GM18508 (cell line): ENCODE measurements at regions not wholly inside any gene's neighbourhood (a gene's known extent, or its start where the extent isn't known, plus 50 kb on each side); places are given as distances from the start of the nearest gene placed in this dataset.

Experiments
- ATAC-seq: cut with Tn5 transposase; IDR thresholded peaks from one replicate; pipeline ENCODE4 v1.9.1; 2021; ENCODE audit warnings: moderate number of reproducible peaks; ENCODE audit not compliant: insufficient read depth, unreplicated experiment

DNA sequence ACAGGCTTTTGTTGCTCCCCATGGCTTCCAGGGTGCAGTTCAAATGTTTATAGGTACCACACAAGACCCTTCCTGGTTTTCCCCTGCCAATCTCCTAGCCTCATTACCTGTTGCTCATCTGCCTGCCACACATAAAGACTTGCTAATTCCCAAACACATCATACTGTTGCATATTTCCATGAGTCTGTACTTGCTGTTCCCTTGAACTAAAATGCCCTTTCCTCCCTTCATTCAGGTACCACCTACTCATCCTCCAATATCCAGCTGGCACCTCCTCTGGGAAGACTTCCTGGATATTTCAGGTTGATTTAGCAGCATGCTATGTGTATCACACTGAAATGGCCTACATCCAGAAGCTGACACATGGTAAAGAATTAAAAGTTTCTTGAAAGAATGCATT is 206.4 kb upstream of the NFE2L3 start:
- ATAC-seq, result no peak

DNA sequence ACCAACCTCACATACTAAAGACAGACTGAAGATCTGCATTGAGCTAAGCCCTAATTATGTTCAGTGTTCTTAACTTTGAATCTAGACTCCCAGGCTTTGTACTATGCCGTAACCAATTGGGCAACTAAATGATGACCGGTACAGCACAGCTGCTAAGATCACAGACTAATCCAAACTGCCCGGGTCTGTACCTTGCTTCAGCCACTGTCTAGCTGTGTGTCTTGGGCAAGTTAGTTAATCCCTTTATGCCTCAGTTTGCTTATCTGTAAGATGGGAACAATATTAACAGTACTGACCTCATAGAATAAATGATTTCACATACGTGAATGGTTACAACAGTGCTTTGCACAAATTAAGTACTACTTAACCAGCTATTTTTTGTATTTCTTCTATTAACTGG is 205.8 kb upstream of the NFE2L3 start:
- ATAC-seq, result no peak

DNA sequence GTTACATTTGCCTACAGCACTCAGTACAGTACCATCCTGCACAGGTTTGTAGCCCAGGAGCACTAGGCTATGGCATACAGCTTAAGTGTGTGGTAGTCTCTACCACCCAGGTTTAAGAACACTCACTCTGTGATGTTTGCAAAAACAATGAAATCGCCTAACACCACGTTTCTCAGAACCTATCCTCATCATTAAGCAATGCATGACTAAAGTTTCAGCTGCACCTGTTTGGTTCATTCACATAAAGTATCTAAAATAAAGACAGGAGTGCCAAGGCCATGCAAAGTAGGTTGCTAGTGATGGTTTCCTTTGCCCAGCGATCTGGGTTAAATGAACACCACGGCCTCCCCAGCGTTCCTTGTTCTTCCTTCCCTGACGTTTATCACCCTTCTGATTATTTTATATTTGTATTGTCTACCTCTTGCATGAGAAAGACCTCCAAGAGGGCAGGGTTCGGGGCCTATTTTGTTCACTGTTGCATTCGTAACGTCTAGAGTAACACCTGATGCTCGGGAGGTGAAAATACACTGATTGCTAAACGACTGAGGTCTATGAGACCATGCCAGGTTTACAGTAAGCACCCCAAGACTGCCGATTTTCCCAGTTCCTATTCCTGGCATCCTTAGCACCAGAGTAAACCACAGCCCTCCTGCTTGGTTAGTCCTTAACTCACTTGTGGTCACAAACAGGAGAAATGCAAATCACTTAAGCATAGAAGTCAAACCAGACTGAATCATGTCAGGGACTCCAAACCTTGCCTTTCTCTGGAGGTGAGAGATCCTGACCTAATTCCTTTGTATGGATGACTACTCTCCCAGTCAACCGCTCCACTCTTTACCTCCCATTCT is 204.1 kb upstream of the NFE2L3 start:
- ATAC-seq, result no peak

DNA sequence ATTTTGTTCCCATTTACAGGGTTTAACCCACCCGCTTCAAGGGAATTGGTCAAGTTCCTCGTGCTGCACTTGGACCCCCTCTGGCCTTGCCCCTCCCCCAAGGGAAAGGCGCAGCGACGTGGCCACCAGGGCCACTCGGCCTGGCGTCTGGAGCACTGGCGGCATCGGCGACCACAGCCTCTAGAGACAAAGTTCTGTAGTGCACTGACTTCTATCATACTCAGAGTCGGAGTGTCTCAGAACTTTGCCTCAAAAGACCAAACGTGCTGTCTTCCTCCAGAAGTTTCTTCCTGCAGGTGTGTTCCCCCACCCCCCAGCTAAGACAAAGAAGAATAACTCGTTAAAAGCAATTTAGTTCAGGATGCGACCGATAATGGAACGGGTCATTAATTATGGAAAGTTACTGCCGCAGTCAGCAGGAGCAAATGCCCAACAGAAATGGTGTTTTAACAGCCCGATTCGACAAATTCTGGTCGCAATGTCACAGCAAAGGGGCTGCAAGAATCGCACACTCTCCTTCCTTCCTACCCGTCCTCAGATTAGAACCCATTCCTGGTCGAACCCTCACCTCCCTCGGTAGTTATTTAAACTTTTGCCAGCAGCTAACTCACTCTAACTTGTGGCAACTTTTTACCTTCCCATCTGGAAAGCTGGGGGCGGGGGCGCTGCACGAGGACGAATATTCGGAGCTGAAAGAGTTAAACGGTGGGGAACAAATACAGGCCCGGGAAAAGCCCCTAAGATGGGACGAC is 202.1 kb upstream of the NFE2L3 start:
- ATAC-seq, result no peak

DNA sequence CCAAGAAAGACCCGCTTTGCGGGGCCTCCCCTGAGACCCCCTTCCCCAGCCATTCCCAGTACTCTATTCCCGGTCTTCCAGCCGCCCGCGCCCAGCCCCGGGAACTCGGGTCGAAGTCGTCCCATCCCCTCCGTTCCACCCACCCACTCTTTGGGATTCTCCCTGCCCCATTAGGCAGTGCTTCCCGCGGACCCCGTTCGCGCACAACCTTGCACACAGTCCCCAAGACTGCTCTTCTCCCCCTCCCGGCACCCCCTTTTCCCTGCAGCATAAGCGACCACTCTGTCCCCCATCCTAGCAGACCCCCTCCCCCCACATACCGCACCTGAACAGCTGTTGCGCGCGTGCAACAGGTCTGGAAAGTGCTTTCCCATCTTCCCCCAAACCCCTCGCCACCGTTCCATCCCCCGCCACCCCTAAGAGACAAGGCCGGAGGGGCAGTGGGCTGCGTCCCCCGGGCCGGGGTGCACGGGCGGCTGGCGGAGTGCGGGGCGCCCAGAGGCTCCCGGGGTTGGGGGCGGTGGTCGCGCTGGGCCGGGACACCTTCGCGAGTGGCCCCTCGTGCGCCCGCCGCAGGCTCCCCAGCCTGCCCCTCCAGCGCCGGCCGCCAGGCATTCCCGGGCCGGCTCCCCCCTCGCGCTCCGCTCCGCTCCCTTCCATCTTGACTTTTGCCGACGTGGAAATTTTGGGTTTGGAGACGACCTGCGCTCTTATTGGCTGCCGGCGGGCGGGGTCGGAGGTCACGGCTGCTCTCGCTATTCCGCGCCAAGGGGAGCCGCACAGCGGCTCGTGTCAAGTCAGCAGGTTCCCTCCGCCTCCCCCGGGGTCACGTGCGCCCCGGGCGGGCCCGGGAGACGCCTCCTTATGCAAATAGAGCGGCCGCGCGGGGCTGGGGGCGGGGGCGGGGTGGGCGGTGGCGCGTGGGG is 201.2 kb upstream of the NFE2L3 start:
- ATAC-seq, result peak; percentile 57

DNA sequence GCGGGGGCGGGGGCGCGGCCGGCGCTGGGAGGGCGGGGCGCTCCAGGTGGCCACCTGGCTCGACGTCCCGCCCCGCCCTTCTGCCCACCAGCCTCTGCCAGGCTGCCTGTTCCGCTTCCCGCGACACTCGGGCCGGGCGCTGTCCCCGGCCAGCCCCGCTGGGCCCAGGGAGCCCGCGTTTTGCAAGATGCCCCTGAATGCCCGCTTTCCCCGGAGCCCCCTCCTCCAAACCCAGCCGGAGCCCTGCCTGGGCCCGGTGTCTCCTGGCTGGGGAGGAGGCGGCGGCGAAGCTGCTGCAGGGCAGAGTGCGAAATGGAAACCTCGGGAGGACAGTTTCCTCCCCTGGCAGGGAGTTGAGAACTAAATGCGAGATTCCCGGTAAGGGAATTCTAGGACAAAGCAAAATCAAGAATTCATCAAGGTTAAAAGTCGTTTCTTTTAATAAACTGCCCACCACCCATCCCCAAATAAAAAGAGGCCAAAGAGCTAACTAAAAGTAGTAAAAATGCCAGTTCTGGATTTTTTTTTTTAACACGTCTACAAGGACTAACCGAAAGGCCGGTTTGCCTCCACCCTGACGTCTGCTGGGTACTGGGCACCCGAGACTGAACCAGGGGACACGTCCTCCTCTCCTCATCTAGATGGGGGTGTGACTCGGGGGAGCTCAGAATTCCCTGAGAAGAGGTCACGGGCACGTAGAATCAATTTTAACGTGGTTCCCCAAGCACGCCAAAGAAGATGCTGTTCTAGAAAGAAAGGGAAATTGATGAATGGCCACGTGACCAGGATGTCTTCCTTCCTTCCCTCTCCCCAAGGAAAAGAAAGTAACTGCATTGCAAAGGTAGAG is 200.4 kb upstream of the NFE2L3 start:
- peak; percentile 11 for ATAC-seq

DNA sequence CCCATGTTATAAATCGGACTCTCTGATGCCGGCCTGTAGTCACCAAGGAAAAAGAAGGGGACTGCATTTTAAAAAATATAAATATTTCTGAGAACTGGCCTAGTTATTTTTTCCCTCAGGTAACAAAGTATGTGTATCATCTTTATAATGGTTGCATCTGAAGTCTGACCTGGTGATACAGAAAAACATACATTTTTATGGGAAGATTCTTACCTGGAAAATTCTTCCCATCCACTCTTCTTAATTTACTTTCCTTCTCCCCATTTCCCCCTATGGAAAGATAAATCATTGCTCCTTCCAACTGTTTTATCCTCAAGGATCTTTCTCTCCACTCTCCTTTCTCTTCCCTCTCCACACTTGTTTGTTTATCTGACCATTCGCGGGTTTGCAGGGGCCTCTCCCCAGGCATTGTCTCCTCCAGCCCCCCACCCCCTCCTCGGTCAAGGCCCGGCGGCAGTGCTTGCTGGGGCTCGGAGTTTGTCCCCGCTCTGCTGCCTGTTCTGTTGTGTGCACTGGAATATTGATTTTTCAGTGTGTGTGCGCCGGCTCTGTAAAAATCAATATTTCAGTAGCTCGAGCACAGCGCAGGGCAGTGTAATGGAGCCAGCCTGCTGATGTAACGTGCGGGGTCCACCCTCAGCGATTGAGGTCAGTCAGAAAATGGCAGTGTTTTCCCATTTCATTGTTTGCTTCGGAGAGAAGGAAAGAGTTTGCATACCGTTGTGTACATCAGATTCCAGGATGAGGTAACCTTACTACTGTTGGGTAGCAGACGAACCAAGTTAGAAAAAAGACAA is 199.5 kb upstream of the NFE2L3 start:
- no peak for ATAC-seq

DNA sequence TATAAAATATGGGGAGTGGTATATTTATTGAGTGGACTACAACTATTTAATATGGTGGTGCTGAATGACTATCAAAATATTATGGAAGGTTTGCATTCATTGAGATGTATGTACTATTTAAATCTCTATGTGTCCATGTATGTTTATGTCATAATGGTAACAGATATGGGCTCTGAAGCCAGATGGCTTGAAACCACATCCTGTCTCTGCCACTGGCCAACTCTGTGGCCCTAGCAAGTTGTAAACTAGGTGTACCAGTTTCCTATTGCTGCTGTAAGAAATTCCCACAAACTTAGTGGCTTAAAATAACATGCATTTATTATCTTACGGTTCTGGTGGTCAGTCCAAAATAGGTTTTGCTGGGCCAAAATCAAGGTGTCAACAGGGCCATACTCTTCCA is 198.1 kb upstream of the NFE2L3 start:
- ATAC-seq, result no peak

DNA sequence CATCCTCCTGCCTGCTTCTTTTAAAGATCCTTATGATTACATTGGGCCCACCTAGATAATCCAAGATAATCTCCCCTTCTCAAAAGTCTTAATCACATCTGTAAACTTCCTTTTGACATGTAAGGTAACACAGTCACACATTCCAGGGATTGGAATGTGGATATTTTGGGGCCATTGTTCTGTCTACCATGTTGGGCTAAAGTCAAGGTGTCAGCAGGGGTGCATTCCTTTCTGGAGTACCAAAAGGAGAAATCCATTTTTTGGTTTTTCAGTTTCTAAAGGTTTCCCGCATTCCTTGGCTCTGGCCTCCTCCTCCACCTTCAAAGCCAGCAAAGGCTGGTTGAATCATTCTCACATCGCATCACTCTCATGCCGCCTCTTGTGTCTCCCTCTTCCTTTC is 197.6 kb upstream of the NFE2L3 start:
- ATAC-seq, result no peak

DNA sequence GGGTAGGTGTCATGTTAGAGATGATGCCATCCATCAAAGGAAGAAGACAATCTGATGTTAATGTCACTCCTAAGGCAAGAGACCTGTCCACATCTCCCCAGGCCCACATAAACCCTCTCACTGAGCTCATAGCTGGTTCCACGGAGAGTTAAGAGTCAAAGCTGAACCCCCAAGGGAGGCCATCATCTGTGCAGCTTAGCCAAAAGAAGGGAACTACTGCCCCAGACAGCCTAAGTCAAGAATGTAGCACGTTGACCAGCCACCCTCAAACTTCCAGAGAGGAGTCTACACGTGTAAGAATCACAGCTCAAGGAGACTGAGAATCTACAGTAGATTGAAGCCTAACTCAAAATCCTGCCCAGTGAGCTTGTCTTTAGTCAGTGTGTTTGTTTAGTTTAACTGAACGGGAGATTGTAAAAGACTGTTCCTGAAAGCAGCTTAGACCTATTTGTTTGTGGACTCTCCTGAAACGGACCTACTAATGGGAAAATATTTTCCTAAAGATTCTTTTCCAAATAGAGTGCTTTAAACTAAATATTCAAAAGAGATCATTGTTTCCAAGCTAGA is 192.7 kb upstream of the NFE2L3 start:
- no peak for ATAC-seq

DNA sequence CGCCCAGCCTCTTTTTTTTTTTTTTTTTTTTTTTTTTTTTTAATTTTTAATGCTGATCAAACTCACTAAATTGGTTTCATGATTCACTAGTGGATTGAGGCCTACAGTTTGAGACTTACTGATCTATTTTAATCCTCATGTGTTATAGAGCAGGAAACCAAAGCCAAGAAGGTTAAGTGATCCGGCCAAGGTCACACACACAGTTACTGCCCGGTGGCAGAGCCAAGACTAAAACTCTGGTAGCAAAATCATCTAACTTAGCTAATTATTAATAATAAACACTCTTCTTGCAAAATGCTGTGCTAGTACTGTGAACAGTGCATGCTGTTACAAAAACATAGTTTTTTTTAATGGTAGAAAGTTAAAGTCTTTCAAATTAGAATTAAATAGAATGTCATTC is 188.3 kb upstream of the NFE2L3 start:
- ATAC-seq, result no peak

DNA sequence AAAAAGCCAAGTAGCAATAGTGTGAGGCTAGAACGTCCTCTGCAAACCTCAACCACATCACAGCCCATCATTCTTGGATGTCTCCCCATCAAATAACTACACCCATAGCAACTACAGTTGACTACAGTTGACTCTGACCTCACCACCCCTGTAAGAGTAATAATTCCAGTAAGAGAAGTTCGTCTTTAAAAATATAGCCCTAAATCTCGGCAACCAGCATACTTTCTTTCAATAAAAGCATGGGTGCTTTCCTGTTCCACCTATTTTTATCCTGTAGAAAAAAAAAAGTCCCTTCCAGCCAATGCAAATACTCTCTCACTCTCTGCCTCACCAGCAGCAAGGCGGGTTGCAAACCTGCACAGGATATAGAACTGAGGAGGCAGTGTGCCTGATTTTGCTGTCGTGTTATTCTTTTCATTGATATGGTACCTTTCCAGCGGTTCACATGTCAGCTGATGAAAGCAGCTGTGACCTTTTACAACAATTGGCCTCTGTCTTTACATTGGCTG is 187.5 kb upstream of the NFE2L3 start:
- no peak for ATAC-seq

DNA sequence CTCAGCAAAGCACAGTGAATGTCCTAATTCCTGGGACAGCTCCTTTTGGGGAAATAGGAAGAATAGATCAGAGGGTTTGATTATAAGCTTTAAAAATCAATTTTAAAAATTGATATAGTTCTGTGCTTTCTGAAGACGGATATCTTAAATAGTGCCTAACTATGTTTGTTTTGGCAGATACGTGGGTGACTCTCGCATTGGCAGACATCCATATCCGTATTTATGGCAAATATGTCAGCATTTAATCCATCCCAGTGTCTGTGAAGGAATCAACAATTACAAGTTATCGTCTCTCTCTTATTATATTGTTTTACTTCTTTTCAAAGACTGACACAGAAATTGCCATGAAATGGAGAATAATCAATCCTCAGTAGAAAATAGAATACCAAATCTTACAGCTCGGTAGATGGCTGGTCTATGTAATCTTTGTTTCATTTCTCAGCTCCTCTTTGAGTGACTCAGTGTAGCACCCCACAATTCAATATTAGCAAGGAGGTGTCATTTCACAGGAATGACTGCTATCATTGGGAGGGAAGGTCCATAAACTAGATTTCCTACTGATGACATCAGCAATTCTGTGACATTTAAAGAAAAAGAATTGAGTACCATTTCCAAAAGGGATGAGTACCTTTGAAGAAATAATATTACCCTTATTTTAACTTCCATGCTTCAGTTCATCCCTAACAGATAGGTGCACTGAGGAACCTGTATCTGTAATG is 186.4 kb upstream of the NFE2L3 start:
- no peak for ATAC-seq

DNA sequence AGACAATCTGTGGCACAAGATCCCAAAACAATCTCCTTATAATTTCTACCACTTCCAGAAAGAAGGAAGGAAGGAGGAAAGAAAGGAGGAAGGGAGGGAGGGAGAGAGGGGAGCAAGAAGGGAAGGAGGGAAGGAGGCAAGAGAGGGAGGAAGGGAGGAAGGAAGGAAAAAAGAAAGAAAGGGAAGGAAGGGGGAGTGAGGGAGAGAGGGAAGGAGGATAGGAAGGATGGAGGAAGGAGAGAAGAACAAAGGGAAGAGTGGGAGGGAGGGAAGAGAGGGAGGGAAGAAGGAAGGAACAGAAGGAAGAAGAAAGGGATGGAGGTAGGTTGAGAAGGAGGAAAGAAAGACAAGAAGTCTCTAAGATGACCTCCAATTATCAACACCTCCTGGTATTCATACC is 185.5 kb upstream of the NFE2L3 start:
- no peak for ATAC-seq

DNA sequence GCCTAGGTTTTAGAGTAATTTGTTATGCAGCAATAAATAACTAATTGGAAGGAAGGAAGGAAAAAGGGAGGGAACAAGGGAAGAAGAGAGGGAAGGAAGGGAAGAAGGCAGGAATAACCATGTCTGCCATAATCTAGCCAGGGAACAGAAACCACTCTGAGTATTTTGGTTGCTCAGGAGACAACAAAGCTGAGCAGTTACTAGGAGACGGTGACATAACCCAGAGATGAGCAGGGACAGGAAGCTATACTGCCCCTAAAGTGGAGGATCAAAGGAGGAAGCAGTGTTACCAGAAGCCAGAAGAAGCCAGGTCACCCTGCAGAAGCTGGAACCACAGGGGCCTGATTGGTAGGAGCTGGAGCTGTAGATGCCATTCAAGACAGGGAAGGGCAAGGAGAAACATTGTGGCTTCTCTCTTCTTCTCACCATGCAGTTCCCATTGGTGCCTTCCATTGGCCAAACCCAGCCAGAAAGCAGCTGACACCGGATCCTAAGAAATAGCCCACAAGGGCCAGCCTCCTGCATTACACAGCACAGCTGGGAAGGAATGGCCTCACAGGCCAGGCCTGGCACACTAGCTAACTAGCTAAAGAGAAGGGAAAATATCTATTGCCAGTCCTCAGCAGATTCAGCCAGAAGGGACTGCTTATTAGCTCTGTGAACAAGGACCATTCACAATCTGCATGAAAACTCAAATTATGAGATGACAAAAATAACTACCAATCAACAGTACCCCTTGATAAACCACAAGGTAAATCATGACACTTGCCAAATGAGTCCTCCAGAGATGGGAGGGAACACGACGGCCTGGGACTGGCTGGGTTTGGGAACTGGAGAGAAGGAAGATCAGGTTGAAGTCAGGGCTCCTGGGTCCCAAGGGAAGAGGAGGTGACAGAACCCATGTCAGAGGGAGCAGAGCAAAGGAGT is 184.5 kb upstream of the NFE2L3 start:
- ATAC-seq, result peak; percentile 26

DNA sequence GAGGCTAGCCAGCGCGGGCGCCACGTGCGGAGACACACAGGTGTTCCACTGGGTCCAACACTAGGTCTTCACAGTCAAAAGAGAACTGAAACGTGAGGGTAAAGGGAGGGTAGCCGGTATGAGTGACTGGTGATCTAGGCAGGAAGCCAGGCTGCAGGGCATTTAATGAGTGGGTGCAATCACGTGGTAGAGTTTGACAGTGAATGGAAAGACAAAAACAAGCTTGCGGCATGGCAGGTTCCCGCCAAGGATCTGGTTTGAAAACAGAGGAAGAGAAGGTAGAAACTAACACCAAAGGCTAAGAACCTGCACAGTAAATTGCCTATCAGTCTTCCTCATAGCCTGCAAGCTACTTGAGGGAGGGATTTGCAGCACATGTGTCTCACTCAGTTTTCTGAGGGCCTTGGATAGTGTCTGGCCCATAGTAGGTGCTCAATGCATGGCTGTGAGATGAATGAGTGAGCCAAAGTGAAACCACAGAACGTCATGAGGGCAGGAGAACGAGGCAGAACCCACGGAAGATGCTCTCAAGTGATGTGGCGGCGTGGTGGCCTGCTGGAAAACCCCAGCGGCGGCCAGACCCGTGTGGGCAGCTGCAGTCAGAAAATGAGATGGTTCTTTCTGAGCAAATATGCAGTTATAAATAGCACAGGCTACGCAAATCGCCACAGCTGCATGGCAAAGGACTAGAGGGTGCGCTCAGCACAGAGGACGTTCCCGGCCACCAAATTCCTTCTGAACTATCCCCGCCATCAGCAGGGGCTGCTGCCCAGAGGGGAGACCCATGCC is 183.6 kb upstream of the NFE2L3 start:
- peak; percentile 39 for ATAC-seq
